Ecto neural progenitor cell (in vitro differentiated cells): ENCODE measurements at regions not wholly inside any gene's neighbourhood (a gene's known extent, or its start where the extent isn't known, plus 50 kb on each side); places are given as distances from the start of the nearest gene placed in this dataset.
A peak's percentile ranks its signal among the peaks of the same experiment; 100 is the strongest.

Source experiments
- DNase-seq: peaks from one replicate; pipeline ENCODE4 v3.0.0-alpha.2; 2018; ENCODE audit warnings: low spot score

DNA sequence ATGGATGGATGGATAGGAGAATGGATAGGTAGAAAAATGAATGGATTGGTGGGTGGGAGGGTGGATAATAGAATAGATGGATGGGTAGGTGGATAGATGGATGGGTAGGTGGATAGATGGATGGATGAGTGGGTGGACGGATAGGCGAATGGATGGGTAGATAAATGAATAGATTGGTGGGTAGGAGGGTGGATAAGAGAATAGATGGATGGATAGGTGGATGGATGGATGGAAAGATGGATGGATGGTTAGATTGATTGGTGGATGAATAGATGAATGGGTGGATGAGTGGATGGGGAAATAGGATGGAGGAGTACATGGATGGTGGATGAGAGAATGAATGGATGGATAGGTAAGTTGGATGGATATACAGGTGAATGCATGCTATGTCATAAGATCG is 110.5 kb downstream of the CEBPB start:
- no peak for DNase-seq

DNA sequence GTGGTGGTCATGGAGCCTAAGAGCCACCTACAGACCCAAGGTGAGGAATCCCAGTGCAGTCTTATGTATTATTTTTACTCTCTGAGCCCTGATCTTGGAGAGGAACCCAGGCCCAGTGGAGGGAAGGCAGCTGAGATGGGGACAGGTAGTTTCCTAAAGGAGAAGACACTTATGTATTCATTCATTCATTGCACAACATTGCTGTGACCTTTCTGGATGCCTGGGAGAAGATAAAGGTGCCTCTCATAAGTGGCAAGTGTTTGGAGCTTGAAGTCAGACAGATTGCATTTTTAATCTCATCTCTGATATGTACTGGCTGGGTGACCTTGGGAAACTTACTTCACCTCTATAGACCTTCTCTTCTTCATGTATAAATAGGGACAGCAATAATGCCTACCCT is 111.1 kb downstream of the CEBPB start:
- no peak for DNase-seq

DNA sequence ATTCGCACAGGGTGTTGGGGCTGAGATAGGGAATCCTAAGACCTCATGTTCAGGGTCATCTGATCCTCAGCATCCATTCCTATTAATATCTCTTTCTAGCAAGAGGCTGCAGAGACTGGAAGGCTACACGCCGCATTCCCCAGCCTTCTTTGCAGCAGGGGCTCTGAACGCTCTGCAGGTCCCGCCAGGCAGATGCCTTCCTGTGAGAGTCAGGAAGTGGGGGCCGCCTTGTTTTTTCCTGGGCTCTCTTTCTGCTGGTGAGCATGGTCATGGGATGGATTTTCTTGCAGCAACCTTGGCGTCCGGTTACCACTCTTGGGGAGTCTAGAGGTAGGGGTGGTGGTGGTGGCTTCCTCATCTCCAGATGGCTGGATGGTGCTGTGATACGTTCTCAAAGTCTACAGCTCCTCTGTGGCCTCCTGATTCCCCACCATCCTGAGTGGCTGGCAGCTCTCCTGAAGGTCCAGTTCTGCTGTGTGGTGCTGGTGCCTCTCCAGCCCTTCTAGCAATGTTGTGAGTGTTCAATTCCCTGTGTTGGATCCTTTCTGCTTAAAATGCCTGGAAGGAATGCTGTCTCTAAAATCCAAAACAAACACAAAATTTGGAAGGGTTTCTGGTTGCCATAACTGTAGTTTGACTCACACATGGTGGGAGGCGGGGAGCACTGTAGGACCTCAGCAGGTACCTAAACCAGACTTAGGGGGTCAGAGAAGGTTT is 111.9 kb downstream of the CEBPB start:
- no peak for DNase-seq

DNA sequence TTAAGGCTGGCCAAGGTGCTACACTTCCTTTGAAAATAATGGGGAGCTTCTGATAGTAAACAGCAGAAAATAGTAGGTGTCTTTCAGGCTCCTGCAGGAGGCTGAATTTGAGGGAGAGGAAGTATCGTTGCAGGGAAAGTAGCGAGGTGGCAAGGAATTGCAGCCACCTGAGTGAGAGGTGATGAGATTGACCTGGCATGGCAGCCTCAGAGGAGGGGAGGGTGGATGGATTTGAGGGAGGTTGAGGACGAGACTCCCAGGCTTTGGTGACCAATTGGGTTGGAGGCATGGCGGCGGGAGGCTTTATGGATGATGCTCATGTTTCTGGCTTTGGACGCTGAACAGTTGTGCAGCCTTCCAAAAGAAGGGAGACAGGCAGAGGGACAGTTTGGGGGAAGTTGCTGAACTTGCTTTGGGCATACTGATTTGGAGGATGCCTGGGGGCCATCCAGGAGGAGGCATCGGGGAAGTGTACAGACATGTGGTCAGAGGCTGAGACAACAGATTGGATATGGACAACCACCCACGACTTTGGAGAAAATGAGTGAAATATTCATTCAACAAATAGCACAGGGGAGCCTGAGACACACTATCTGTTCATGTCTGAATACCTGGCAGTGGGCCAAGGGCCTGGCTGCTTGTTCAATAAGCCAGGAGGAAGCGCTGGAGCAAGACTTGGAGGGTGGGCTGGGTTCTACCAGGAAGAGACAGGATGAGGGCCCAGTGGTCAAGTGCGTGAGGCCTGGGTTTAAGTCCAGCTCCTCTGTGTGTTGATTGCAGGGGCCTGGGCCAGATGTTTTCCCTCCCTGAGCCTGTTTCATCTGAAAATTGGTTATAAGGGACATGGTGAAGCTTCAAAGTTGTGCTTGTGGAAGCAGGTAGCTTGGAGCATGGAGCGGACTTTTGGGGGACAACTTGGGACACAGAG is 113.2 kb downstream of the CEBPB start:
- no peak for DNase-seq

DNA sequence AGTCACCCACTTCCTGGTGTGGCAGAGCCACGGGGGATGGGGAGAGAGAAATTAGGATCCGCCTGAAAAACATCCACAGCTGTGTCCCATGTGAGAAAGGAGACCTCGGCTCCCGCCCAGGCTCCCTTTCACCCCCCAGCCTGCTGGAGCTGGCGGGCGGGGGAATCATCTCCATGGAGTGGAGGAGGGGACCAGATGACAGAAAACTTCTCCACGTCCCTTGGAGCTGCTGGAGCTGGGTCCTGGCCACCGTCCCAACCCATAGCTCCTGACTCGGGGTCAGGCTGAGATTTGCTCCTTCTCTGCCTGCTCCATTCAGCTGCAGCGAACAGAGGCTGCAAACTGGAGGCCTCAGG is 113.8 kb downstream of the CEBPB start:
- DNase-seq, result no peak

DNA sequence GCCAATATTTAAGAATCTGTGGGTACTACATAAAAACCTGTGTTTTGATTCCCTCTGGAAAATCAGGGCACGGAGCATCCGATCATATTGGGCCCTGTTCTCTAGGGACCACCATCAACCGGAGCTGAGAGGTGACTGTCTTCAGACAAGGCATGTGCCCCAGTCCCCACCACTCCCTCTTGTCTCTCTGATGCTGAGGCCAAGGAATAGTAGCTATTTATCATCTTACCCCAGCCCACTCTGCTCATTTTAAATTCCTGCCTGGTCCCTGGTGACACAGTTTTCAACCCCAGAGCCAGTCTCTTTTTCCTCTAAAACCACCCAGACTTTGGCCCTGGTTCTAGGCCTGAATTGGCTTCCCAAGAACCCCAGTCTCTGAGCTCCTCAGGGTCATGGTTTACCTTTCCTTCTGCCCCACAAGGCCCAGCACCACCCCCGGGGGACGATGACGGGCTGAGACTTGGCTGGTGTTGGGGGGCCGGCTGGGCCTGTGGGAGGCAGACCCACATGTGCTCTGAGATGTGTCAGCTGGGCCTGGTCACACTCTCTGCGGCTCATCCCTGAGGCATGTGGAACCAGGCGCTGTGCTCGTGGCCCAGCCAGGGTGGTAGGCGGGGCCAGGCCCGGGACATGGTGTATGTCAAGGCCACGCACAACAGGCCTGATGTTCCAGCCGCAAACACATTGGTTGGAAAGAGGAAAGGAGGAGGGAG is 114.4 kb downstream of the CEBPB start:
- no peak for DNase-seq

DNA sequence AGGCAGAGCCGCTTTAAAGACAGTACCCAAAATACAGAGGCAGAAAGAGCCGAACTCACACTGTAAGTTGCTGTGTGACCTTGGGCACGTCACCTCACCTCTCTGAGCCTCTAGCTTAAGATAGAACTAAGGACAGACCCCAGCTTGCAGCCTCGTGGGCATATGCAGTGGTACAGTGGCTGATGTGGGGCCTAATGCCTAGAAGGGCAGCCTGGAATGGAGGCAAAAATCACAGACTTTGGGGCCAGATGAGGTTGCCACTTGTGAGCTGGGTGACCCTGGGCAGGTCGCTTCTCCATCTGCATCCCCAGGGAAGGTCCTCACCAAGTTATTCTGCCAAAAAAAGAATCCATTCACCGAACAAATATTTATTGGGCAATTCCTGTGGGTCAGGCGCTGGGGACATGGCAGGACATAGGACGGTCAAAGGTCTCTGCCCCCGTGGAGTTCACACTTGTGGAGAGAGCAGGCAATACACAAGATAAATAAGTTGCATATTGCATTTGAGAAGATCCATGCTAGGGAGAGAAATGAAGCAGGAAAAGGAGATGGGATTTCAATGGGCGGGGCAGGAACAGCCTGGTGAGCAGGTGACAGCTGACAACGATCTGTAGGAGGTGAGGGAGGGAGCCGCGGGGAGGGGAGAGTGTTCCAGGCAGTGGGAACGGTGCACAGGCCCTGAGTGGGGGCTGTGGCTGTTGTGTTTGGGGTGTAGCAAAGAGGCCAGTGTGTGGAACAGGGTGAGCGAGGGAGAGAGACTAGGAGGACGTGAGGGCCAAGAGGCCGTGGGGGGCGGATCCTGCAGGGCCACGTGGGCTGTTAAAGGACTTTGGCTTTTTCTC is 115.2 kb downstream of the CEBPB start:
- DNase-seq, result no peak

DNA sequence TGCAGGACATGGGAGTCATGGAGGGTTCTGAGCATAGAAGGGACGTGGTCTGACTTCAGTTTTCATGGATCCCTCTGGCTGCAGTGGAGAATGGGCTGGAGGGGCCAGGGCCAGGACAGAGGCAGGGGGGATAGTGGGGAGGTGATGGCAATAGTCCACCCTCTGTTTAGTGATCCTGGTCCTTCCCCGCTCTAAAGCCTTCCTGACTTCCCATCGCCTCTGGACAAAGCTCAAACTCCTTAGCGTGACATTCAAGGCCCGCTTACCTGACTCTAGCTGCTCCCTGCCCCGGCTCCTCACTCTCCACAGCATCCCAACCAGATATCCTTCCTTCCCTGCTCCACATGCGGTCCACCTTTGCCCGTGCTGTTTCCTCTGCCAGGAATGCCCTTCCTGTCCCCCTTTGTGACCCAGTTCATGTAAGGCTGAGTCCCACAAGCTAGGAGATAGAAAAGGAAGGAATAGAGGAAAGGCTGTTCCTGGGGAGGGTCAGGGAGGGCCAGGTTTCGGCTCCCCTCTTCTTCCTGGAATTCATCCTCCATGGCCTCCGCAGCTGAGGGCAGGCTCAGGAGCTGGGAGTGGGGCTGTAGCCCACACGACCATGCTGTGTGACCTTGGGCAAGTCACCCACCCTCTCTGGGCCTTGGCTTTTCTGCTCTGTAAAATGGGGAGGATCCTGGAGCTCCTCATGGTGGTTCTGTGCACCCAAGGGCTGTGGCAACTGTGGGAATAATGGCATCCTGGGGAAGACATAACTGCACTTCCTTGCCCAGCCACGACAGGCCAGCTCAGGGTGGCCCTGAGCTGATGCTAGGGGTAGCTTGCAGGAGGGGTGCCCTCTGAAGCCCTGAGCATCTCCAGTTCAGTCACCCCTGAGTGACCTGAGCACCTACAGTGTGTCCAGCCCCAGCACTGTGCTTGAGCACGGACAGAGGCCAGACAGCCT is 116.1 kb downstream of the CEBPB start:
- no peak for DNase-seq

DNA sequence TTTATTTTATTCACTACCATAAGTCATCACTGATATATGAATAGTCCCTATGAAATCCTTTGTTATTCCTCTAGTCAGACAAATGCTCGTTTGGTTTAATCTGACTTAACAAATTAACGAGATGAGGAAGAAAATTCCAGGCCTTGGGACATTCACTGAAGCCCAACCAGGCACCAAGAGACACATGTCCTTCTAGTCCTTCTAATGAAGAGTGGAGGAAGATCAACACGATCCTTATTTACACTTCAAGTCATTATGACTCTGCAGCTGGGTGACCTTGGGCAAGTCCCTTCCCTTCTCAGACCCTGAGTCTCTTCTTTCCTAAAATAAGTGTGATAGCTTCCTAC is 117.5 kb downstream of the CEBPB start:
- DNase-seq, result no peak

DNA sequence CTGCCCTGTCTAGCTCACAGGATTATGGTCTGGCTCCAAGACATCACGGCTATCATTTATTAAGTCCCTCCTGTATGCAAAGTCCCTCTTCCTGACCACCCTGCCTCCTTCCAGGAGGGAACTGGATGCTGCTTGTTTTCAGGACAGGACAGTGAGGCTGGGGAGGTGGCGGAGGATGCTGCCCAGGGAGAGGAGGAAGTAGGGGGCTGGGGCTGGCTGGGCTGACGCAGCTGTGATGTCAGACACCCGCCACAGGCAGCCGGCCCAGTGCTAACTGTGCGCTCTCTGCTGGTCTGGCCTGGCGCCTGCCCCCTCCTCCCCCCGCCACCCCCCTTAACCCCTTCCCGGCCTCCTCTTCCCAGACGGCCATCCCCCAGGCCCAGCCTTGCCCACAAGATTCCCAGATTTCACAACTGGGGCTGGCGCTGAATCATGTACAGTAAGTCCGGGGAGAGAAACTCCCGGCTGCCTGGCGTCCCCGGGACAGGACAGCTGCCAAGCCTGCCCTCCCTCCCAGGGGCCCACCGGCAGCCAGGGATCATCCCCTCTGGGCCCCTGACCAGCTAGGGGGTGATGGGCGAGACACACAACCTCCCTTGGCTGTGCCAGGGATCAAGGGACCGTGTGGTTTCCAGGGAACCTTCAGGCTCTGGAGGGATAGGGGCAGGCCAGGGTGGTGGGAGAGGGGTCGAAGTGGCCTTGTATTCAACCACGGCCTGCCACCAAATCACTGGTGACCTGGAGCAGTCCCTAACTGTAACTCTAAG is 118.1 kb downstream of the CEBPB start:
- peak; percentile 76 for DNase-seq

DNA sequence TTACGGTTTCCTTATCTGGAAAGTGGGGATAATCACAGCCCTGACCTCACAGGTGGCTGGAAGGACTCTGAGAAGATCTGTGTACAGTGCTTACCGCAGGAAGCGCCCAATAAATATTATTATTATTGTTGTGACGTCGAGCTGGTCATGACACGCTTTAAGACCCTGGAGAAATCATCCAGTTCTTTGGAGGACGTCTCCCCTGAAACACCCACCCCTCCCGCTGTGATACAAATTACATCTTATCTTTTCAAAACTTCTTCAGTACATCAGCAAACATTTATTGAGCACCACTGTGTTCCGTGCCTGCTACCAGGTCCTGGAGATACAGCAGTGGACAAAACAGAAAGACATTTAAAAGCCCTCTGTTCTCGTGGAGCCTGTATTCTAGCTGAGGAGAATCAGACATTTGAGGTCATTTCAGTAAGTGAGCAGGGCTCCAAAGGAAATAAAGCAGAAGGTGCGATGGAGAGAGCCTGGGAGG is 118.7 kb downstream of the CEBPB start:
- no peak for DNase-seq

DNA sequence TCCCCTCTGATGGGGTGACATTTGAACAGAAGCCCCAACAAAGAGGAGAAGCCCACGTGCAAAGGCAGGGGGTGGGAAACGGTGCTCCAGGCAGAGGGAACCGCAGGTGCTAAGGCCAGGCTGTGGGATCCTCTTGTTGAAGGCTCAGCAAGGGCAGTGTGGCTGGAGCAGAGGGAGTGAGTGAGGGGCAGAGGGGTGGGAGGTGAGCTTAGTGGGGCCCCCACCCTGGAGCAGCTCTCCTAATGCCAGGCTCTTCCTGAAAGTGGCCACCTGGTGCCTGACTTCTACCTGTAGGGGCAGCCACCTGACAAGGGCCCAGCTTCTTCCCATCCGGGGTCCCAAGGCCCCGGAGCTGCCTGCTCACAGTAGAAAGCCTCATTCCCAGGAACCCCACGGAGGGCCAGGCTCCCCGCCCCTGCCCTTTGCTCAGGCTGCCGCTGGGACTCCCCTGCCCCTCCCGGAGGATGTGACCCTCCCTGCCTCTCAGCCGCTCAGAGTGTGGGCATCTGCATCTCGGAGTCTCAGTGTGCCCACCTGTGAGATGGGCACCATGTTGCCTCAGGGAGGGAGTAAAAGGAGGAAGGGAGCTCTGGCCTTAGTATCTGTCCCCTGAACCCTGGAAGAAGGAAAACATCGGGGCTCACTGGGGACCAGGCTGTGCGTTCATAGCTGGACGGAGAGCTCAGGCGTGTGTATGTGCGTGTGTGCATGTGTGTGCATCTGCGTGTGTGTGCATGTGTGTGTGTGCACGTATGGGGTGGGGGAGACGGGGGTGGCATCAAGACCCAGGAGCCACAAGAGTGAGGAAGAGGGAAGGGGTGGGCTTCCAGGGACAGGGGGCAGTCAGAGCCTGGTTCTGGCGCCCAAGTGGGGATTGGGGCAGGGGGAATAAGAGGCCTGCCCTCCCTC is 119.4 kb downstream of the CEBPB start:
- no peak for DNase-seq

DNA sequence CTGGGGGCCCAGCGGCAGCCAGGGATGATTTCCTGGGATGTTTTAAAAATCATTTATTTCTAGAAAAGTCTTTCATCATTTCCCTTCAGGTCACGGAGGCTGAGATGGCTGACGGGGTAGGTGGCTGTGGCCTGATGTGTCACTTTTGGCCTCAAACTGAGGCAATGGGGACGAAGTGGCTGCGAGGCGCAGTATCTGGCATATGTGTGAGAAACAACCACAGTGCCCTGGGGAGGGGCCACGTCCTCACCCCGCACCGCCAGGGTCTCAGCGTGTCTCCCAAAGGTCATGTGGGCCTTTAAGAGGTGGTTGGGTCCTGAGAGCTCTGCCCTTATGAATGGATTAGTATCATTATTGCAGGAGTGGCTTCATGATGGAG is 120.0 kb downstream of the CEBPB start:
- DNase-seq, result no peak

DNA sequence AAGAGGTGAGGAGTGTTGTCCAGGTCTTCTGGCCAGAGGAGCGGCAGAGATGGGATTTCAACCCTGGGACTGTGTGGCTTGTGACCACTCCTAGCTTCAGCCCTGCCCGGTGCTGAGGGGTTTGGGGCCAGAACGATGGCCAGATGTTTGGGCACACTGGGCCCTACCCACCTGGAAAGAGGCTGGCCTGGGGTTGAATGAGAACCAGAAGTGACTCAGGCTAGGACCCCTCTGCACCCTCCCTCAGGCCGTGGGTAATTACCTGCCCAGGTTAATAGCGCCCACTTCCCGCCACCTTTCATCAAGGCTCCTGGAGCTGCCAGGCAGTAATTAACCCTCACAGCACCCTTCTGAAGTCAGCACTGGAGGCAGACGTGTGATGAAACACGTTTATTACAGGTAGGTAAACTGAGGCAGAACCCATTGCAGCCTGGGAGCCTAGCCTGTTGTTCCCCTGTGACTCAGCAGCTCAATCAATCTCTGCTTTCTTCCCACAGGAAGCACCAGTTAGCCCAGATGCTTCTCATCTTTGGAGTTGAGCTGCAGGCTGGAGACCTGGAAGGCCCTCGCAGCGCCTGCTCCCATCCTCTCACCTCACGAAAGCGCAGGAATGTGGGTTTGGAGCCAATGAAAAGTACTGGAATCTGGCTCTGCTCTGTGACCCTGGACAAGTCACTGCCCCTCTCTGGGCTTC is 120.8 kb downstream of the CEBPB start:
- no peak for DNase-seq

DNA sequence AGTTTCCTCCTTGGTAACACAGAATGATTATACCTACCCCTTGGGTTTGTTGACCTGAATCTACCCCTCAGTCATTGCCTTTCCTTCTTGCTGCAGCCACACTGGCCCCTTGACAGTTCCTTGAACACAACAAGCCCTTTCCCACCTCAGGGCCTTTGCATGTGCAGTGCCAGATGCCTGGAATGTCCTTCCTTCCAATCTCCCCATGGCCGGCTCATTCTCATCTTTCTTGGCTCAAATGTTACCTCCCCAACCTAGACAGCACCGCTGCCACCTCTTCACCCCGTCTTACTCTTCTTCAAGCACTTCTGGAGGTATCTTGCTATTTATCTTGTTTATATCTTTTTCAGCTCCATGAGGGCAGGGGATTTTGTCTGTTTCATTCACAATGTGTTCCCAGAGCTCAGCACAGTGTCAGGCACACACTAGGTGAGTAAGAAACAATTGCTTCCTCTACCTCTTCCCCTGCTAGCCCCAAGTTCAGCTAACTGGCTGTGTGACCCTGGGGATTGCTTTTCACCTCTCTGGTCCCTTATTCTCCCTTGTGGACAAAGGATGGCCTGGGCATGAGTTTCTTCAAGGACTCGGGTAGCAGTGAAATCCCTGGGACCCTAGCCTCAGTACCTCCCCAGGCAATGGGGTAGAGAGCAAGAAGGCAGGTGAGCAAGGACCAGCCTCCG is 121.5 kb downstream of the CEBPB start:
- DNase-seq, result no peak

DNA sequence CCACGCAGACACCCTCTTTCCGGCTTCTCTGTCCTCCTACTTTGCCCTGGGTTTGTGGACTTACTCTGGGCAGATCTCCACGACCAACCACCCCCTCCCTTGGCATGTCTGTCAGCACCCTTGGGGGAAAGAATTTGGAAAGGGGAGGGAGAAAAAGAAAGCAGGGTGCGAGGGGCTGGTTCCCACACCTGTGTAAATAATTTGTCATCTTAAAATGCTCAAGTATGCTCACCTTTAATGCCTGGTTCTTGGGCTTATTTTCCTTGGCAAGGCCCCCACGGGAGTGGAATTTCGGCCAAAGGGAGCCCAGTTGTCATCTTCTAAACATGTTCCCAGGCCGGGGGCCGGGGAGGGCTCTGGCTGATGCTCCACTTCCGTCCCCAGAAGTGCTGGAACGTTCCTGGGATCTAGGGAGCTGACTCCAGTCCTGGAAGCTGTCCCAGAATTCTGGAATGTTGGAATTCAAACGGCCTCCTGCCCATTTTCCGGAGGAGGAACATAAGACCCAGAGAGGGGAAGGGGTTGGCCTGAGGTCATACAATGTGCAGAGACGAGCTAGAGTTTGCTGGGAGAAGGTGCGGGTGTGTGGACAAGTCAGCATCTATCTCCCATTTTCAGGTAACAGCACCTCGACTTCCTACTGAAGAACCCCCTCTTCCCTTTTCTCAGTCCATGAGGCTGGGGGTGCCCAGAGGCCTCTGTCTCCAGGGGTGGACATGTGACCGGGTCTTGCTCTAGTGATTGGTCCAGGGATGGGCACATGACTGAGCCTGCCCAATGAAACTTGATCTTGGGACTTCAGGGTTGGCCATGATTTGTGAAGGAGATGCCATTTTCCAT is 122.3 kb downstream of the CEBPB start:
- no peak for DNase-seq

DNA sequence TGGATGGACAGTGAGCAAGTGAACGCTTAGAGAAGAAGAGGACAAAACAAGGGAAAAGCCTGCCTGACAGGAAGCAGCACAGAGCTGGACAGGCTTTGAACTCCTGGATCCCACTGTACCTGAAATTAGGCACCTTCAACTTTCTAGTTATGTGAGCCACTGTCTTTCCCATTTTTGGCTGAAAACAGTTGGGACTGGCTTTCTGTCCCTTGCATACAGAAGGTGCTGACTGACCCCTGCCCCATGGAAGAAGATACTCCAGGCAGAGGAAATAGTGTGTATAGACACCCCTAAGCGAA is 122.8 kb downstream of the CEBPB start:
- no peak for DNase-seq
